MM.1S (cell line): ENCODE measurements at regions not wholly inside any gene's neighbourhood (a gene's known extent, or its start where the extent isn't known, plus 50 kb on each side); places are given as distances from the start of the nearest gene placed in this dataset.

Experiments used
- DNase-seq: peaks from one replicate; pipeline ENCODE4 v3.0.0-alpha.2; 2015
- H2AFZ ChIP-seq: fragments of 300-600 bp; sonication (generic); 2 replicates; pipeline ENCODE4 v1.6.0; 2016; ENCODE audit warnings: antibody characterized with exemption, low read length
- H3F3A ChIP-seq: fragments of 300-600 bp; sonication (generic); 2 replicates; pipeline ENCODE4 v1.6.1; 2016; ENCODE audit warnings: mild to moderate bottlenecking, antibody characterized with exemption, low read length, moderate library complexity, mixed read lengths; ENCODE audit not compliant: insufficient read depth
- H3K27ac ChIP-seq: fragments of 300-600 bp; sonication (generic); 2 replicates; pipeline ENCODE4 v1.5.1; 2016; ENCODE audit warnings: mild to moderate bottlenecking, low read length
- H3K27me3 ChIP-seq: fragments of 300-600 bp; sonication (generic); replicated peaks from 2 replicates; pipeline ENCODE4 v1.6.0; 2016; ENCODE audit warnings: low read length; ENCODE audit not compliant: insufficient read depth
- H3K36me3 ChIP-seq: fragments of 300-600 bp; sonication (generic); replicated peaks from 2 replicates; pipeline ENCODE4 v1.6.1; 2016; ENCODE audit warnings: mild to moderate bottlenecking, low read length, mixed read lengths; ENCODE audit not compliant: insufficient read depth
- H3K4me1 ChIP-seq: fragments of 300-600 bp; sonication (generic); 2 replicates; pipeline ENCODE4 v1.6.1; 2016; ENCODE audit warnings: low read length, mixed read lengths
- H3K4me2 ChIP-seq: fragments of 300-600 bp; sonication (generic); 2 replicates; pipeline ENCODE4 v1.6.0; 2016; ENCODE audit warnings: low read depth, low read length
- H3K4me3 ChIP-seq: fragments of 300-600 bp; sonication (generic); 2 replicates; pipeline ENCODE4 v1.5.1; 2016; ENCODE audit warnings: low read length, mixed read lengths
- H3K79me2 ChIP-seq: fragments of 300-600 bp; sonication (generic); 2 replicates; pipeline ENCODE4 v1.6.1; 2016; ENCODE audit warnings: mixed run types, low read length, mixed read lengths
- H3K9ac ChIP-seq: fragments of 300-600 bp; sonication (generic); 2 replicates; pipeline ENCODE4 v1.6.1; 2016; ENCODE audit warnings: low read length, mixed read lengths
- H3K9me2 ChIP-seq: fragments of 300-600 bp; sonication (generic); replicated peaks from 2 replicates; pipeline ENCODE4 v1.6.1; 2016; ENCODE audit warnings: mild to moderate bottlenecking, low read length, mixed read lengths; ENCODE audit not compliant: insufficient read depth
- H3K9me3 ChIP-seq: fragments of 300-600 bp; sonication (generic); replicated peaks from 2 replicates; pipeline ENCODE4 v1.6.1; 2016; ENCODE audit warnings: mild to moderate bottlenecking, low read length, mixed read lengths; ENCODE audit not compliant: insufficient read depth
- H4K20me1 ChIP-seq: fragments of 300-600 bp; sonication (generic); 2 replicates; pipeline ENCODE4 v1.6.1; 2016; ENCODE audit warnings: mild to moderate bottlenecking, low read length, moderate library complexity, mixed read lengths; ENCODE audit not compliant: insufficient read depth
- EZH2 ChIP-seq: fragments of 300-600 bp; sonication (generic); optimal IDR thresholded peaks from 2 replicates; pipeline ENCODE3; 2017; ENCODE audit warnings: low read depth, mild to moderate bottlenecking, antibody characterized with exemption, low read length, mixed read lengths
- EZH2phosphoT487 ChIP-seq: fragments of 300-600 bp; sonication (generic); IDR thresholded peaks from 2 replicates; pipeline ENCODE4 v1.6.1; 2018; ENCODE audit warnings: antibody characterized with exemption, low read length
- TF ChIP-seq, protein P1 (sequence below): fragments of 300-600 bp; sonication (generic); IDR thresholded peaks from 2 replicates; pipeline ENCODE4 v1.5.1; 2016; ENCODE audit warnings: antibody characterized with exemption, low read length, mixed read lengths

DNA sequence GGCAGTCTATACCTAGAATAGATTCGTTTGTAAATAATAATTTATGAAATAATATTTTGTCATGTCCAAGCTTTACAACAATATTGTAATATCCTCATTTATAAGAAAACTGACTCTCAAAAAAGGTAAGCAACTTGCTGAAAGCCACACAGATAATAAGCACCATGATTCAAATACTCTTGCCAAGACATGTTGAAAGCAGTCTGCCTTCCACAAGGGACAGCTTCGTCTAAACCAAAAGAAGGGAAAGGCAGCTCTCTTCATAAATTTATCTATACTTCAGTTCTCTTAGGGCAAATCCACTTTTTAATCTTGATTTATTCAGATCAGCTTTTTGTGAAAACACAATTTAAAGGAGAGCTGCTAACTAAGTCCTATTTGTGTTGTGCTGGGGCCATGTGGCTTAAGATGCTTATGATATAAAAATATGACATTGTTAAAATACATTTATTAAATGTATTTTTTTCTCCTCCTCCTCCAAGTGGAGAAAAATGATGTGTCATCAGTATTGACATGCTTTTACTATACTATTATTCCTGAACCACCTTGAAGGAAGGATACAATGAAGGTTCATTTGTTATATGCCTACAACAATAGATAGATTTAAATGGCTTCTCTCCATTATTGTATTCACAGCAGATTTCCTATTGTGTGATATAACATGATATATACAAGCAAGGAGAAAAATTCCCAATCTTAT lies 737.0 kb downstream of the HDGFL1 start:
- Histone ChIP-seq H3K4me2 (no peak overlapping the region), H3K4me3 (no peak overlapping the region), H3K4me1 (0 out of 2 replicates have a peak, but pooled peaks cover 2% of the 10 kb centered on the region), H3F3A (no peaks in the 10 kb centered on the region), H4K20me1 (no peaks in the 10 kb centered on the region), H3K79me2 (no peaks in the 10 kb centered on the region), H3K9ac (no peak overlapping the region), H2AFZ (no peak overlapping the region), H3K27me3 (no peaks in the 10 kb centered on the region), H3K9me3 (no peaks in the 10 kb centered on the region; the same call in 1 of the 2 replicates), H3K27ac (no peak overlapping the region), H3K36me3 (no peaks in the 10 kb centered on the region), H3K9me2 (no peaks in the 10 kb centered on the region)
- DNase-seq, result no peak
- TF ChIP-seq, protein P1, sequence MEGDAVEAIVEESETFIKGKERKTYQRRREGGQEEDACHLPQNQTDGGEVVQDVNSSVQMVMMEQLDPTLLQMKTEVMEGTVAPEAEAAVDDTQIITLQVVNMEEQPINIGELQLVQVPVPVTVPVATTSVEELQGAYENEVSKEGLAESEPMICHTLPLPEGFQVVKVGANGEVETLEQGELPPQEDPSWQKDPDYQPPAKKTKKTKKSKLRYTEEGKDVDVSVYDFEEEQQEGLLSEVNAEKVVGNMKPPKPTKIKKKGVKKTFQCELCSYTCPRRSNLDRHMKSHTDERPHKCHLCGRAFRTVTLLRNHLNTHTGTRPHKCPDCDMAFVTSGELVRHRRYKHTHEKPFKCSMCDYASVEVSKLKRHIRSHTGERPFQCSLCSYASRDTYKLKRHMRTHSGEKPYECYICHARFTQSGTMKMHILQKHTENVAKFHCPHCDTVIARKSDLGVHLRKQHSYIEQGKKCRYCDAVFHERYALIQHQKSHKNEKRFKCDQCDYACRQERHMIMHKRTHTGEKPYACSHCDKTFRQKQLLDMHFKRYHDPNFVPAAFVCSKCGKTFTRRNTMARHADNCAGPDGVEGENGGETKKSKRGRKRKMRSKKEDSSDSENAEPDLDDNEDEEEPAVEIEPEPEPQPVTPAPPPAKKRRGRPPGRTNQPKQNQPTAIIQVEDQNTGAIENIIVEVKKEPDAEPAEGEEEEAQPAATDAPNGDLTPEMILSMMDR, result no peak

DNA sequence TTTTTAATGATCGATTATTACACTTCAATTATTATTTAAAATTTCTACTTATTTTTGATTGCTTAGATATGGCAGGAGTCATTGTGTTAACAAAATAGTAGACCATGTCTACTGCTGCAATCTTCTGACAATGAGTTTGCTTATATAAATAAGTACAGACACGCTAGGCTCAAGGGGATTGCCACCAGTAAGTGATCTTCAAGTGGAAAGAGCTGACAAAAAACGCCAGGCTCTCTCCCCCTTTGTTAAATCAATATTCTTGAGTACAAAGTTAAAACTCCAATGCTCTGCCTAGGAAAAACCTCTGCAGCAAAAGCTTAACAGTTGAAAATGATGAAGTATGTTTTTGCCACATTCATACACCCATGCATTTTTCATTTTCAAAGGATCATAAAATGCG lies 738.1 kb downstream of the HDGFL1 start:
- no peak for TF ChIP-seq EZH2phosphoT487
- TF ChIP-seq, protein P1, result no peak
- TF ChIP-seq EZH2, result no peak
- Histone ChIP-seq H2AFZ (no peak overlapping the region), H3K4me2 (no peak overlapping the region), H3K4me1 (0 out of 2 replicates have a peak, but pooled peaks cover 7% of the 10 kb centered on the region), H3K9me2 (no peaks in the 10 kb centered on the region), H3K9me3 (no peaks in the 10 kb centered on the region), H4K20me1 (no peaks in the 10 kb centered on the region), H3K36me3 (no peaks in the 10 kb centered on the region), H3F3A (no peaks in the 10 kb centered on the region), H3K27me3 (no peaks in the 10 kb centered on the region), H3K27ac (no peak overlapping the region), H3K4me3 (no peak overlapping the region), H3K79me2 (no peaks in the 10 kb centered on the region), H3K9ac (no peak overlapping the region)
- DNase-seq, result no peak

DNA sequence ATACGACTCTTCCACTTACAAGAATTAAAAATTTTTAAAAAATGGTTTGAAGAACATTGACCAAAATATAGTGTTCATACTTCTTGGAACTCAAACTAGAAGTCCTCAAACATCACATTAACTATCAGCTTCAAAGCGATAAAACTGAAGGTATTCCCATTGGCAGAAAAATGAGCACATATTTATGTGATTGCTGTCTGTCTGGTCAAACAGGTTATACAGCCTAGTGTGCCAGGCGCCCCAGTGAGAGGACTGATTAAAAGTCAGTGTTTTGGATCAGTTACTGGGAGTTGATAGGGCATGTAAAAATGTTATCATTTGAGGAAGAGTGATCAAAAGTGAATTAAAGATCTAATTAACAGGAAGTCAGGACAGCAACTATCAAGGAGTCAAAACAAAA lies 738.8 kb downstream of the HDGFL1 start:
- Histone ChIP-seq H3K27me3 (no peaks in the 10 kb centered on the region), H3K9me3 (no peaks in the 10 kb centered on the region), H3K4me3 (no peak overlapping the region), H4K20me1 (no peaks in the 10 kb centered on the region), H3K9ac (no peak overlapping the region), H3K9me2 (no peaks in the 10 kb centered on the region), H3K4me2 (no peak overlapping the region), H2AFZ (no peak overlapping the region), H3K36me3 (no peaks in the 10 kb centered on the region), H3K4me1 (0 out of 2 replicates have a peak, but pooled peaks cover 7% of the 10 kb centered on the region), H3F3A (no peaks in the 10 kb centered on the region), H3K27ac (no peak overlapping the region), H3K79me2 (no peaks in the 10 kb centered on the region)
- no peak for TF ChIP-seq EZH2
- no peak for DNase-seq

DNA sequence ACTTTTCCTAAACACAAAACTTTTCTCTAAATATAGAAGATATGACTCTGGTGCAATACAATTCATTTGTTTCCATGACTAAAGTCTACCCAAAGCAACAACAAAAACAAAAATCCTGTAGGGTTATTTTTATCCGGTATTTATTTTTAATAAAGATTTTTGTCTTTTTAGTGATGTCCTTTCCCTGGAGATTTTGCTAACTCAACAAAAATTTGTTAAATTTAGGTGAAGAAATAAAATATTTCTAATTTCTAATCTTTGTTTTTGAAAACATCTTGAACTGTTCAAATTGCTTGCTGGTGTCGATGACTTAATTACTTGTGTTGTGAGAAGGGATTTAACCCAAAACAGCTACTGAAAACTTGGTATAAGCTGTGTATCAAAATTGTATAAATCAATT lies 741.8 kb downstream of the HDGFL1 start:
- H3K36me3 ChIP-seq, result no peaks in the 10 kb centered on the region
- H3K4me2 ChIP-seq, result no peak overlapping the region
- no peaks in the 10 kb centered on the region for H3F3A ChIP-seq
- no peaks in the 10 kb centered on the region for H4K20me1 ChIP-seq
- no peaks in the 10 kb centered on the region for H3K9me3 ChIP-seq
- H3K4me1 ChIP-seq, result 0 out of 2 replicates have a peak, but pooled peaks cover 7% of the 10 kb centered on the region
- H3K9ac ChIP-seq, result no peak overlapping the region
- no peak overlapping the region for H3K27ac ChIP-seq
- no peak overlapping the region for H2AFZ ChIP-seq
- H3K79me2 ChIP-seq, result no peaks in the 10 kb centered on the region
- H3K27me3 ChIP-seq, result no peaks in the 10 kb centered on the region
- H3K9me2 ChIP-seq, result no peaks in the 10 kb centered on the region
- no peak for TF ChIP-seq EZH2phosphoT487
- TF ChIP-seq EZH2, result no peak
- TF ChIP-seq, protein P1, result no peak
- H3K4me3 ChIP-seq, result no peak overlapping the region
- DNase-seq, result no peak
